Loucy (cell line): ENCODE measurements at regions not wholly inside any gene's neighbourhood (a gene's known extent, or its start where the extent isn't known, plus 50 kb on each side); places are given as distances from the start of the nearest gene placed in this dataset.

ENCODE experiments used
- H2AFZ ChIP-seq: fragments of 200-600 bp; sonication (generic); 2 replicates; pipeline ENCODE4 v1.6.0; 2016; ENCODE audit warnings: antibody characterized with exemption, mild to moderate bottlenecking, low read length, moderate library complexity
- H3F3A ChIP-seq: fragments of 200-600 bp; 2 replicates; pipeline ENCODE4 v1.6.0; 2016; ENCODE audit warnings: antibody characterized with exemption, low read depth, mild to moderate bottlenecking
- H3K27me3 ChIP-seq: fragments of 200-600 bp; sonication (generic); 2 replicates; pipeline ENCODE4 v1.6.1; 2014; ENCODE audit warnings: low read length, mild to moderate bottlenecking; ENCODE audit not compliant: insufficient read depth, poor library complexity, severe bottlenecking
- H3K36me3 ChIP-seq: fragments of 200-600 bp; sonication (generic); 2 replicates; pipeline ENCODE4 v1.6.1; 2016; ENCODE audit warnings: low read length; ENCODE audit not compliant: insufficient read depth
- H3K4me1 ChIP-seq: fragments of 200-600 bp; sonication (generic); 2 replicates; pipeline ENCODE4 v1.5.1; 2014; ENCODE audit warnings: low read length, mild to moderate bottlenecking; ENCODE audit not compliant: insufficient read depth, poor library complexity, severe bottlenecking
- H3K4me2 ChIP-seq: fragments of 200-600 bp; sonication (generic); 2 replicates; pipeline ENCODE4 v1.6.0; 2014; ENCODE audit warnings: antibody characterized with exemption, low read length, low read depth, mild to moderate bottlenecking; ENCODE audit not compliant: poor library complexity, severe bottlenecking
- H3K4me3 ChIP-seq: fragments of 200-600 bp; sonication (generic); 2 replicates; pipeline ENCODE4 v1.5.1; 2014; ENCODE audit warnings: low read length, mild to moderate bottlenecking, mixed read lengths; ENCODE audit not compliant: poor library complexity, severe bottlenecking
- H3K79me2 ChIP-seq: fragments of 200-600 bp; sonication (generic); 2 replicates; pipeline ENCODE4 v1.6.1; 2014; ENCODE audit warnings: low read length; ENCODE audit not compliant: insufficient read depth
- H3K9ac ChIP-seq: fragments of 200-600 bp; sonication (generic); 2 replicates; pipeline ENCODE4 v1.6.0; 2014; ENCODE audit warnings: mild to moderate bottlenecking, low read depth, low read length, moderate library complexity; ENCODE audit not compliant: poor library complexity, severe bottlenecking
- H3K9me2 ChIP-seq: fragments of 200-600 bp; sonication (generic); replicated peaks from 2 replicates; pipeline ENCODE4 v1.6.1; 2016; ENCODE audit warnings: low read depth, low read length, mixed read lengths
- H3K9me3 ChIP-seq: fragments of 200-600 bp; sonication (generic); 2 replicates; pipeline ENCODE4 v1.6.1; 2014; ENCODE audit warnings: mild to moderate bottlenecking, antibody characterized with exemption, low read length, low read depth; ENCODE audit not compliant: insufficient read depth
- H4K20me1 ChIP-seq: fragments of 200-600 bp; sonication (generic); 2 replicates; pipeline ENCODE4 v1.6.0; 2014; ENCODE audit warnings: antibody characterized with exemption, low read length, mild to moderate bottlenecking; ENCODE audit not compliant: insufficient read depth, poor library complexity, severe bottlenecking
- EZH2phosphoT487 ChIP-seq: fragments of 200-600 bp; IDR thresholded peaks from 2 replicates; pipeline ENCODE4 v1.6.1; 2018; ENCODE audit warnings: antibody characterized with exemption, mild to moderate bottlenecking, moderate library complexity, borderline replicate concordance
- TF ChIP-seq, protein P1 (sequence below): fragments of 200-600 bp; sonication (generic); conservative IDR thresholded peaks from 2 replicates; pipeline ENCODE4 v1.5.1; 2014; ENCODE audit warnings: mild to moderate bottlenecking, antibody characterized with exemption, low read length

DNA sequence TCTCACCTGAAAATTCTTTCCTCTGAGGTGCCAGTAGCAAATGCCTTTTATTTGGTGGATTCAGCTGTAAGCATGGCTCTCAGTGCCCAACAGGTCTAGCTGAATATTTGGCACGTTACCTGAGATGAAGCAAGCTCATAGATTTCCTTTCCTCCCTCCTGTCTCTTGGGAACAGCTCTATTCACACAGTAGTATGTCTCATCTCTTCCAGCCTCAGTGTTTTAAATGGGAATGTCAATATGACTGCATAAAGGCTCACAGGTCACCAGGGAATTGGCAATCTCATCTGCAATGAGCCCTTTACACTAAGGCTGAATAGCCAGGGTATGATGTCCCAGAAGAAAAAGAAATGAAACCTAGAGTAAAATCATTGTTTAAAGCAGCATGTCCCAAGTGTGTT, 733.5 kb downstream of the NTRK3 start:
- TF ChIP-seq, protein P1, sequence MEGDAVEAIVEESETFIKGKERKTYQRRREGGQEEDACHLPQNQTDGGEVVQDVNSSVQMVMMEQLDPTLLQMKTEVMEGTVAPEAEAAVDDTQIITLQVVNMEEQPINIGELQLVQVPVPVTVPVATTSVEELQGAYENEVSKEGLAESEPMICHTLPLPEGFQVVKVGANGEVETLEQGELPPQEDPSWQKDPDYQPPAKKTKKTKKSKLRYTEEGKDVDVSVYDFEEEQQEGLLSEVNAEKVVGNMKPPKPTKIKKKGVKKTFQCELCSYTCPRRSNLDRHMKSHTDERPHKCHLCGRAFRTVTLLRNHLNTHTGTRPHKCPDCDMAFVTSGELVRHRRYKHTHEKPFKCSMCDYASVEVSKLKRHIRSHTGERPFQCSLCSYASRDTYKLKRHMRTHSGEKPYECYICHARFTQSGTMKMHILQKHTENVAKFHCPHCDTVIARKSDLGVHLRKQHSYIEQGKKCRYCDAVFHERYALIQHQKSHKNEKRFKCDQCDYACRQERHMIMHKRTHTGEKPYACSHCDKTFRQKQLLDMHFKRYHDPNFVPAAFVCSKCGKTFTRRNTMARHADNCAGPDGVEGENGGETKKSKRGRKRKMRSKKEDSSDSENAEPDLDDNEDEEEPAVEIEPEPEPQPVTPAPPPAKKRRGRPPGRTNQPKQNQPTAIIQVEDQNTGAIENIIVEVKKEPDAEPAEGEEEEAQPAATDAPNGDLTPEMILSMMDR = no peak
- TF ChIP-seq EZH2phosphoT487 = no peak
- H3K4me1 ChIP-seq = no peaks in the 10 kb centered on the region
- H3F3A ChIP-seq = no peaks in the 10 kb centered on the region
- no peak overlapping the region for H2AFZ ChIP-seq
- H3K27me3 ChIP-seq = no peaks in the 10 kb centered on the region
- H3K9ac ChIP-seq = no peak overlapping the region
- H3K4me3 ChIP-seq = no peak overlapping the region
- no peaks in the 10 kb centered on the region; the same call in 1 of the 2 replicates for H3K9me3 ChIP-seq
- no peaks in the 10 kb centered on the region for H4K20me1 ChIP-seq
- H3K36me3 ChIP-seq = no peaks in the 10 kb centered on the region
- H3K79me2 ChIP-seq = no peaks in the 10 kb centered on the region
- no peak overlapping the region for H3K4me2 ChIP-seq
- H3K9me2 ChIP-seq = no peaks in the 10 kb centered on the region

DNA sequence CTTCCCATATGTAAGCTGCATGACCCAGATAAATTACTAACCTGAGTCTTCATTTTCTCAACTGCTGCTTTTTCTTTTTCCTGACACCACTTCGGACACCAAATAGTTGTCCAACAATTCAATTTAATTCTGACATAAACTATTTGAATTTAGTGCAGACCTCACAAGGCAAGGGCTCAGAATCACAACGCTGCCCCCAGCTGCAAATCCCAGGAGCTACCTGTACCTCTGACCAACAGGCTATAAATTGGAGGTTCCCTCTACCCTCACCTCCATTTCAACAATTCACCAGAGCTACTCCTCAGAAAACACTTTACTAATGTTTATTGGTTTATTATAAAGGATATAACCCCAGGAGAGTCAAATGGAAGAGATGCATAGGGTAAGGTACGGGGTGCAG, 737.6 kb downstream of the NTRK3 start:
- H3K4me2 ChIP-seq = no peak overlapping the region
- H4K20me1 ChIP-seq = no peaks in the 10 kb centered on the region
- H3K4me3 ChIP-seq = no peak overlapping the region
- no peaks in the 10 kb centered on the region for H3K4me1 ChIP-seq
- no peaks in the 10 kb centered on the region for H3K36me3 ChIP-seq
- H3K9ac ChIP-seq = no peak overlapping the region
- H3F3A ChIP-seq = no peaks in the 10 kb centered on the region
- no peaks in the 10 kb centered on the region for H3K9me3 ChIP-seq
- no peak overlapping the region for H2AFZ ChIP-seq
- H3K9me2 ChIP-seq = no peaks in the 10 kb centered on the region
- H3K79me2 ChIP-seq = no peaks in the 10 kb centered on the region
- no peaks in the 10 kb centered on the region for H3K27me3 ChIP-seq
- TF ChIP-seq EZH2phosphoT487 = no peak
- TF ChIP-seq, protein P1 = no peak

DNA sequence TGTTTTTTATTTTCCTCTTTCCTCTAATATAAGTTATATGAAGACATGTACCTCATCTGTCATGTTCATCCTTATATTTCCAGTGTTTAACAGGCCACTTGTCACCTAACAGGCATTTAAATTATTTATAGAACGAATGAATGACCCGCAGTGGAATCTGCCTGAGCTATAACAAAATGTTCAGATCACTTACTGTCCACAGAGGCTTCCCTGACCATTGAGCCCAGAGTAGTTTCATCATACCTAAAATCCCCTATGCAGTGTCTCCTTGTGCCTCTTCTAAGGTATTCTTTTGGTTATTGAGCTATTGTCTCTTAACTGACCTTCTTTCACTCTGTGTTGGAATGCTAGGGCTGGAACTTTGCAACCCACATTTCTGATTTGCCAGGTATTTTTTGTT, 748.5 kb downstream of the NTRK3 start:
- no peak overlapping the region for H3K4me3 ChIP-seq
- no peaks in the 10 kb centered on the region for H3K36me3 ChIP-seq
- no peak overlapping the region for H2AFZ ChIP-seq
- TF ChIP-seq, protein P1 = no peak
- no peak for TF ChIP-seq EZH2phosphoT487
- H3K4me1 ChIP-seq = no peaks in the 10 kb centered on the region
- no peak overlapping the region for H3K9ac ChIP-seq
- H3F3A ChIP-seq = no peaks in the 10 kb centered on the region
- no peaks in the 10 kb centered on the region for H3K79me2 ChIP-seq
- H4K20me1 ChIP-seq = no peaks in the 10 kb centered on the region
- no peaks in the 10 kb centered on the region for H3K27me3 ChIP-seq
- no peaks in the 10 kb centered on the region for H3K9me2 ChIP-seq
- no peak overlapping the region for H3K4me2 ChIP-seq
- no peaks in the 10 kb centered on the region; the same call in 1 of the 2 replicates for H3K9me3 ChIP-seq
